OCI-LY3 (cell line): ENCODE measurements at regions not wholly inside any gene's neighbourhood (a gene's known extent, or its start where the extent isn't known, plus 50 kb on each side); places are given as distances from the start of the nearest gene placed in this dataset.

Experiments
- CTCF ChIP-seq: fragments of 200-600, 300-600 bp; sonication (generic); IDR thresholded peaks from 2 replicates; pipeline ENCODE4 v1.5.1; 2014; ENCODE audit warnings: antibody characterized with exemption, low read length, low read depth
- EZH2phosphoT487 ChIP-seq: fragments of 200-600 bp; shearing (Covaris generic); IDR thresholded peaks from 2 replicates; pipeline ENCODE4 v1.6.1; 2018; ENCODE audit warnings: antibody characterized with exemption, mixed run types, low read depth

- TF ChIP-seq CTCF (no peak), EZH2phosphoT487 (no peak)
Measured at GRCh38 chr2:78782196-78782595, 243.3 kb upstream of the REG3G start.
